SK-N-SH (cell line): ENCODE measurements at regions not wholly inside any gene's neighbourhood (a gene's known extent, or its start where the extent isn't known, plus 50 kb on each side); places are given as distances from the start of the nearest gene placed in this dataset.

Source experiments
- CTCF ChIA-PET: fragments of 300-600, 350-600 bp; formaldehyde crosslinking; extraction: SDS; loops from one replicate; lab custom pipeline; 2021; lab: Yijun Ruan, JAX
- POLR2A ChIA-PET: fragments of 350-600 bp; sonication (Branson Sonifier 250); formaldehyde crosslinking; extraction: SDS; loops from one replicate; lab custom pipeline; 2020; ENCODE audit warnings: antibody characterized with exemption, inconsistent platforms; lab: Yijun Ruan, JAX
- DNase-seq: peaks from one replicate; pipeline ENCODE4 v3.0.0; 2012
- H2AFZ ChIP-seq: fragments of 200-600 bp; sonication (generic); 2 replicates; pipeline ENCODE4 v1.8.1; 2016; ENCODE audit warnings: antibody characterized with exemption, mild to moderate bottlenecking, low read depth
- H3F3A ChIP-seq: fragments of 200-600 bp; sonication (generic); replicated peaks from 2 replicates; pipeline ENCODE3; 2016; ENCODE audit warnings: antibody characterized with exemption, mild to moderate bottlenecking; ENCODE audit not compliant: insufficient read depth
- H3K27ac ChIP-seq, 2 experiments: fragments of 200-500 bp in 1 of 2; fragments of 200-600 bp in 1 of 2; sonication (Bioruptor generic) in 1 of 2; sonication (generic), shearing (Covaris generic) in 1 of 2; 2 replicates each; pipeline versions ENCODE4 v1.5.1 to v1.6.1; 2014 to 2016; ENCODE audit warnings: low read depth in 2 of 2, inconsistent platforms in 1 of 2, low read length in 1 of 2, mild to moderate bottlenecking in 1 of 2, mixed read lengths in 1 of 2
- H3K27me3 ChIP-seq: fragments of 200-600 bp; sonication (generic), shearing (Covaris generic); 2 replicates; pipeline ENCODE4 v1.6.1; 2016; ENCODE audit warnings: mixed run types; ENCODE audit not compliant: insufficient read depth
- H3K36me3 ChIP-seq, 2 experiments: fragments of 200-500 bp in 1 of 2; fragments of 200-600 bp in 1 of 2; sonication (Bioruptor generic) in 1 of 2; sonication (generic) in 1 of 2; replicated peaks in 1 of 2; 2 replicates each; pipeline versions ENCODE3 to v1.5.1; 2014 to 2016; ENCODE audit warnings: low read length in 1 of 2, mild to moderate bottlenecking in 1 of 2; ENCODE audit not compliant: insufficient read depth in 2 of 2, control insufficient read depth in 1 of 2
- H3K4me1 ChIP-seq, 2 experiments: fragments of 200-500 bp in 1 of 2; fragments of 200-600 bp in 1 of 2; sonication (Bioruptor generic) in 1 of 2; sonication (generic), shearing (Covaris generic) in 1 of 2; 2 replicates each; pipeline versions ENCODE4 v1.5.1 to v1.6.1; 2014 to 2016; ENCODE audit warnings: low read depth in 1 of 2, low read length in 1 of 2, mixed run types in 1 of 2; ENCODE audit not compliant: insufficient read depth in 2 of 2, control insufficient read depth in 1 of 2
- H3K4me2 ChIP-seq: fragments of 200-600 bp; sonication (generic), shearing (Covaris generic); 2 replicates; pipeline ENCODE4 v1.6.1; 2017; ENCODE audit warnings: mixed run types
- H3K4me3 ChIP-seq, 2 experiments: fragments of 200-500 bp in 1 of 2; fragments of 200-600 bp in 1 of 2; sonication (Bioruptor generic) in 1 of 2; sonication (generic), shearing (Covaris generic) in 1 of 2; 2 replicates each; pipeline versions ENCODE4 v1.5.1 to v1.8.1; 2014 to 2016; ENCODE audit warnings: low read depth in 2 of 2, inconsistent platforms in 1 of 2, low read length in 1 of 2, mild to moderate bottlenecking in 1 of 2, mixed read lengths in 1 of 2, moderate library complexity in 1 of 2
- H3K79me2 ChIP-seq: fragments of 200-600 bp; sonication (generic); 2 replicates; pipeline ENCODE4 v1.8.1; 2017; ENCODE audit warnings: mild to moderate bottlenecking; ENCODE audit not compliant: insufficient read depth
- H3K9ac ChIP-seq: fragments of 200-600 bp; sonication (generic); 2 replicates; pipeline ENCODE4 v1.6.1; 2017; ENCODE audit warnings: mixed run types
- H3K9me2 ChIP-seq: fragments of 200-600 bp; sonication (generic); 2 replicates; pipeline ENCODE4 v1.6.1; 2017; ENCODE audit warnings: mixed run types
- H3K9me3 ChIP-seq: fragments of 200-600 bp; sonication (generic); 2 replicates; pipeline ENCODE4 v1.6.1; 2017; ENCODE audit warnings: mixed run types, mild to moderate bottlenecking, moderate library complexity
- H4K20me1 ChIP-seq: fragments of 200-600 bp; sonication (generic); 2 replicates; pipeline ENCODE4 v1.6.1; 2017; ENCODE audit warnings: mild to moderate bottlenecking, mixed run types; ENCODE audit not compliant: insufficient read depth
- CHD2 ChIP-seq: fragments of 150-350 bp; IDR thresholded peaks from 2 replicates; pipeline ENCODE4 v1.6.1; 2018; ENCODE audit warnings: low read length; ENCODE audit not compliant: partially characterized antibody
- CTCF ChIP-seq: fragments of 200-600 bp; sonication (generic); IDR thresholded peaks from 2 replicates; pipeline ENCODE4 v1.6.1; 2017; ENCODE audit warnings: antibody characterized with exemption, mild to moderate bottlenecking, moderate library complexity
- ELF1 ChIP-seq: IDR thresholded peaks from 2 replicates; pipeline ENCODE4 v1.4.0; 2012
- EP300 ChIP-seq, 2 experiments: IDR thresholded peaks; 2 replicates each; pipeline versions ENCODE4 v1.4.0 to v1.6.1; 2012; ENCODE audit warnings: borderline replicate concordance in 1 of 2, low read depth in 1 of 2, low read length in 1 of 2
- EZH2phosphoT487 ChIP-seq: fragments of 200-600 bp; sonication (generic); IDR thresholded peaks from 2 replicates; pipeline ENCODE4 v1.6.1; 2017; ENCODE audit warnings: low read depth, mixed run types, mild to moderate bottlenecking, antibody characterized with exemption, moderate library complexity, borderline replicate concordance
- FOSL2 ChIP-seq: IDR thresholded peaks from 2 replicates; pipeline ENCODE4 v1.4.0; 2012; ENCODE audit warnings: low read depth, mild to moderate bottlenecking, moderate library complexity, borderline replicate concordance
- MEF2A ChIP-seq: IDR thresholded peaks from 2 replicates; pipeline ENCODE4 v1.4.0; 2012; ENCODE audit warnings: low read depth, borderline replicate concordance
- MXI1 ChIP-seq: IDR thresholded peaks from 2 replicates; pipeline ENCODE4 v1.6.1; 2012; ENCODE audit warnings: mild to moderate bottlenecking, low read depth, low read length, improper control_type of control experiment
- NFIC ChIP-seq: IDR thresholded peaks from 2 replicates; pipeline ENCODE4 v1.4.0; 2012; ENCODE audit warnings: borderline replicate concordance
- PBX3 ChIP-seq: IDR thresholded peaks from 2 replicates; pipeline ENCODE4; 2012
- RAD21 ChIP-seq: IDR thresholded peaks from 2 replicates; pipeline ENCODE4 v1.6.1; 2012; ENCODE audit warnings: mild to moderate bottlenecking, low read length
- RCOR1 ChIP-seq: fragments of 150-350 bp; IDR thresholded peaks from 2 replicates; pipeline ENCODE4 v1.6.1; 2017; ENCODE audit warnings: antibody characterized with exemption, low read length
- RFX5 ChIP-seq: IDR thresholded peaks from 2 replicates; pipeline ENCODE4 v1.6.1; 2012; ENCODE audit warnings: mild to moderate bottlenecking, improper control_type of control experiment, low read length
- SMC3 ChIP-seq: IDR thresholded peaks from 2 replicates; pipeline ENCODE4 v1.6.1; 2012; ENCODE audit warnings: low read depth, low read length, improper control_type of control experiment
- TAF1 ChIP-seq: IDR thresholded peaks from 2 replicates; pipeline ENCODE4 v1.6.1; 2012; ENCODE audit warnings: low read depth, mild to moderate bottlenecking, low read length, moderate library complexity, borderline replicate concordance
- ZBTB33 ChIP-seq: IDR thresholded peaks from 2 replicates; pipeline ENCODE4 v1.4.0; 2012; ENCODE audit warnings: low read depth, borderline replicate concordance
- WGBS: methylation state at CpG from one replicate; pipeline ENCODE4 v1.1.6; 2017; ENCODE audit warnings: low lambda C conversion rate; 5-methylcytosine and 5-hydroxymethylcytosine counted together
- TF ChIP-seq, protein P1 (sequence below): fragments of 150-350 bp; IDR thresholded peaks from 2 replicates; pipeline ENCODE4 v1.6.1; 2016; ENCODE audit warnings: mild to moderate bottlenecking, low read depth, low read length

GRCh38 chr4:1462009-1462767, 55.9 kb upstream of the NKX1-1 start:
- no peaks in the 10 kb centered on the region for H3K9me3 ChIP-seq
- no peak overlapping the region for H3K4me3 ChIP-seq
- ChIA-PET POLR2A (no interaction called here), CTCF (interaction anchor here (0.6 kb wide), 1 partner anchor 290 kb away, joined by 3 read pairs; no protein-coding TSS in a partner anchor)
- no peak for TF ChIP-seq ZBTB33
- H3F3A ChIP-seq = no peaks in the 10 kb centered on the region
- H3K27ac ChIP-seq = no peak overlapping the region
- peak; percentile 30 for DNase-seq
- no peak overlapping the region for H3K9ac ChIP-seq
- no peaks in the 10 kb centered on the region for H3K9me2 ChIP-seq
- no peaks in the 10 kb centered on the region for H3K36me3 ChIP-seq
- no peaks in the 10 kb centered on the region for H3K79me2 ChIP-seq
- H3K4me2 ChIP-seq = no peak overlapping the region
- no peak overlapping the region for H2AFZ ChIP-seq
- H3K4me1 ChIP-seq = no peaks in the 10 kb centered on the region
- WGBS = 59% methylated on average over 22 of the region's 31 CpGs
- H4K20me1 ChIP-seq = no peaks in the 10 kb centered on the region
- H3K27me3 ChIP-seq = peaks cover 56% of the 10 kb centered on the region

GRCh38 chr4:1460967-1461868, 55.0 kb upstream of the NKX1-1 start:
- Histone ChIP-seq H4K20me1 (no peaks in the 10 kb centered on the region), H3K9me2 (no peaks in the 10 kb centered on the region), H3K4me2 (no peak overlapping the region), H3K79me2 (no peaks in the 10 kb centered on the region), H3K27me3 (peaks cover 56% of the 10 kb centered on the region), H3K9ac (no peak overlapping the region), H3K36me3 (no peaks in the 10 kb centered on the region), H3K4me3 (no peak overlapping the region), H3K27ac (no peak overlapping the region), H3K4me1 (no peaks in the 10 kb centered on the region), H3K9me3 (no peaks in the 10 kb centered on the region), H2AFZ (no peak overlapping the region), H3F3A (no peaks in the 10 kb centered on the region)
- WGBS = 64% methylated on average over 6 of the region's 19 CpGs
- ChIA-PET CTCF (interaction anchor here (0.6 to 1.6 kb wide), 2 partner anchors 27 to 193 kb away, joined by 3 read pairs; no protein-coding TSS in a partner anchor), POLR2A (no interaction called here)
- peak; percentile 24 for DNase-seq
- no peak for TF ChIP-seq RCOR1
- TF ChIP-seq, protein P1, sequence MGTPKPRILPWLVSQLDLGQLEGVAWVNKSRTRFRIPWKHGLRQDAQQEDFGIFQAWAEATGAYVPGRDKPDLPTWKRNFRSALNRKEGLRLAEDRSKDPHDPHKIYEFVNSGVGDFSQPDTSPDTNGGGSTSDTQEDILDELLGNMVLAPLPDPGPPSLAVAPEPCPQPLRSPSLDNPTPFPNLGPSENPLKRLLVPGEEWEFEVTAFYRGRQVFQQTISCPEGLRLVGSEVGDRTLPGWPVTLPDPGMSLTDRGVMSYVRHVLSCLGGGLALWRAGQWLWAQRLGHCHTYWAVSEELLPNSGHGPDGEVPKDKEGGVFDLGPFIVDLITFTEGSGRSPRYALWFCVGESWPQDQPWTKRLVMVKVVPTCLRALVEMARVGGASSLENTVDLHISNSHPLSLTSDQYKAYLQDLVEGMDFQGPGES = no peak
- TF ChIP-seq PBX3 = no peak
- TF ChIP-seq MEF2A = no peak
- no peak for TF ChIP-seq NFIC
- no peak for TF ChIP-seq EZH2phosphoT487
- no peak for TF ChIP-seq CTCF
- TF ChIP-seq SMC3 = no peak
- TF ChIP-seq RAD21 = no peak
- no peak for TF ChIP-seq EP300 (IDR thresholded peaks at IDR 0.05; ENCODE audit: borderline replicate concordance in 1 of 2, low read depth in 1 of 2, low read length in 1 of 2)
- no peak for TF ChIP-seq ELF1
- TF ChIP-seq RFX5 = no peak
- no peak for TF ChIP-seq TAF1
- TF ChIP-seq CHD2 = no peak
- no peak for TF ChIP-seq FOSL2
- TF ChIP-seq MXI1 = no peak
